SK-N-SH treated with all-trans-retinoic acid at 6 μM for 48 hours (cell line): ENCODE measurements at regions not wholly inside any gene's neighbourhood (a gene's known extent, or its start where the extent isn't known, plus 50 kb on each side); places are given as distances from the start of the nearest gene placed in this dataset.

Experiments
- ATAC-seq: fragments of 200-7000 bp; cut with Tn5 transposase; 3 replicates; pipeline ENCODE4 v1.9.1; 2020; ENCODE audit warnings: mild to moderate bottlenecking, moderate library complexity
- ARNTL ChIP-seq: fragments of 450-650 bp; formaldehyde crosslinking; IDR thresholded peaks from 2 replicates; pipeline ENCODE4 v1.5.0; 2020; ENCODE audit warnings: low read depth, mild to moderate bottlenecking, moderate library complexity, borderline replicate concordance
- BACH2 ChIP-seq: fragments of 250-450 bp; sonication (Bioruptor Pico); IDR thresholded peaks from 2 replicates; pipeline ENCODE4 v1.9.0; 2021; ENCODE audit warnings: mild to moderate bottlenecking, borderline replicate concordance
- CSDC2 ChIP-seq: fragments of 250-450 bp; sonication (Bioruptor Pico); IDR thresholded peaks from 2 replicates; pipeline ENCODE4 v1.5.0; 2020; ENCODE audit warnings: mild to moderate bottlenecking, moderate library complexity
- ESRRG ChIP-seq: fragments of 250-450 bp; sonication (Bioruptor Pico); IDR thresholded peaks from 2 replicates; pipeline ENCODE4 v1.6.1; 2021; ENCODE audit warnings: mild to moderate bottlenecking
- GLIS3 ChIP-seq: fragments of 250-450 bp; sonication (Bioruptor Pico); IDR thresholded peaks from 2 replicates; pipeline ENCODE4 v1.5.0; 2020; ENCODE audit warnings: mild to moderate bottlenecking, moderate library complexity
- ISL1 ChIP-seq: fragments of 250-450 bp; sonication (Bioruptor Pico); IDR thresholded peaks from 2 replicates; pipeline ENCODE4 v2.1.2; 2022; ENCODE audit warnings: mild to moderate bottlenecking, moderate library complexity
- OSR1 ChIP-seq: fragments of 250-450 bp; sonication (Bioruptor Pico); IDR thresholded peaks from 2 replicates; pipeline ENCODE4 v1.8.0; 2022; ENCODE audit warnings: moderate library complexity, mild to moderate bottlenecking, inconsistent platforms
- PPARA ChIP-seq: fragments of 250-450 bp; sonication (Bioruptor Pico); IDR thresholded peaks from 2 replicates; pipeline ENCODE4 v1.5.0; 2020; ENCODE audit warnings: mild to moderate bottlenecking, borderline replicate concordance
- RARB ChIP-seq: fragments of 250-450 bp; sonication (Bioruptor Pico); IDR thresholded peaks from 2 replicates; pipeline ENCODE4 v1.8.0; 2021; ENCODE audit warnings: mild to moderate bottlenecking, moderate library complexity
- SNAI2 ChIP-seq: fragments of 250-450 bp; sonication (Bioruptor Pico); IDR thresholded peaks from 2 replicates; pipeline ENCODE4 v1.5.0; 2020; ENCODE audit warnings: mild to moderate bottlenecking, moderate library complexity
- TCF4 ChIP-seq: fragments of 250-450 bp; sonication (Bioruptor Pico); IDR thresholded peaks from 2 replicates; pipeline ENCODE4 v1.8.0; 2021; ENCODE audit warnings: mild to moderate bottlenecking, moderate library complexity, borderline replicate concordance
- TSHZ2 ChIP-seq: fragments of 250-450 bp; sonication (Bioruptor Pico); IDR thresholded peaks from 2 replicates; pipeline ENCODE4 v1.5.0; 2020; ENCODE audit warnings: mild to moderate bottlenecking, moderate library complexity
- ZC3H10 ChIP-seq: fragments of 250-450 bp; sonication (Bioruptor Pico); IDR thresholded peaks from 2 replicates; pipeline ENCODE4 v1.5.1; 2021; ENCODE audit warnings: mild to moderate bottlenecking, moderate library complexity
- ZFP30 ChIP-seq: fragments of 450-650 bp; formaldehyde crosslinking; IDR thresholded peaks from 2 replicates; pipeline ENCODE4 v1.5.0; 2022; ENCODE audit warnings: mild to moderate bottlenecking, moderate library complexity
- ZNF565 ChIP-seq: fragments of 450-650 bp; formaldehyde crosslinking; conservative IDR thresholded peaks from 2 replicates; pipeline ENCODE4 v1.5.0; 2020; ENCODE audit warnings: low read depth, mild to moderate bottlenecking, moderate library complexity
- ZNF70 ChIP-seq: fragments of 450-650 bp; formaldehyde crosslinking; IDR thresholded peaks from 2 replicates; pipeline ENCODE4 v1.5.0; 2020; ENCODE audit warnings: mild to moderate bottlenecking, moderate library complexity
- TF ChIP-seq, protein P1 (sequence below): fragments of 250-450 bp; sonication (Bioruptor Pico); IDR thresholded peaks from 2 replicates; pipeline ENCODE4 v1.5.1; 2021; ENCODE audit warnings: mild to moderate bottlenecking, moderate library complexity

- no peak for ATAC-seq
- TF ChIP-seq ISL1 (CRISPR knock-in tag) (no peak), ZNF70 (CRISPR knock-in tag) (no peak), TSHZ2 (CRISPR knock-in tag) (no peak), SNAI2 (CRISPR knock-in tag) (no peak), TCF4 (CRISPR knock-in tag) (no peak), ZFP30 (CRISPR knock-in tag) (no peak), ZC3H10 (CRISPR knock-in tag) (no peak)
- TF ChIP-seq, protein P1, sequence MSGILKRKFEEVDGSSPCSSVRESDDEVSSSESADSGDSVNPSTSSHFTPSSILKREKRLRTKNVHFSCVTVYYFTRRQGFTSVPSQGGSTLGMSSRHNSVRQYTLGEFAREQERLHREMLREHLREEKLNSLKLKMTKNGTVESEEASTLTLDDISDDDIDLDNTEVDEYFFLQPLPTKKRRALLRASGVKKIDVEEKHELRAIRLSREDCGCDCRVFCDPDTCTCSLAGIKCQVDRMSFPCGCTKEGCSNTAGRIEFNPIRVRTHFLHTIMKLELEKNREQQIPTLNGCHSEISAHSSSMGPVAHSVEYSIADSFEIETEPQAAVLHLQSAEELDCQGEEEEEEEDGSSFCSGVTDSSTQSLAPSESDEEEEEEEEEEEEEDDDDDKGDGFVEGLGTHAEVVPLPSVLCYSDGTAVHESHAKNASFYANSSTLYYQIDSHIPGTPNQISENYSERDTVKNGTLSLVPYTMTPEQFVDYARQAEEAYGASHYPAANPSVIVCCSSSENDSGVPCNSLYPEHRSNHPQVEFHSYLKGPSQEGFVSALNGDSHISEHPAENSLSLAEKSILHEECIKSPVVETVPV (CRISPR knock-in tag), result no peak
These were observed 104.8 kb upstream of the ENPEP start for GRCh38 chr4:110371016-110371770.

DNA sequence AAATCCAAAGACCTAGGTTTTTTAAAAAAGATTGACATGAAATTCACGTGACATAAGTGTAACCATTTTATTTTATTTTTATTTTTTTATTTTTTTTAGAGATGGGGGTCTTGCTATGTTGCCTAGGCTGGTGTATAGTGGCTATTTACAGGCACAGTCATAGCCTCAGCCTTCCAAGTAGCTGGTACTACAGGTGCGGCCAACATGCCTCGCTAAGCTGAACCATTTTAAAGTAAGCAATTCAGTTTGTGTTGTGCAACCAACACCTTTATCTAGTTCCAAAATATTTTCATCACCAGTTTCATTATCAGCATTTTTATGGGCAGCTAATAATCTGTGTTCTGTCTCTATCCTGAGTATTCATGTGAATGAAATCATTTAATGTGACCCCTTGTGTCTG lies 107.5 kb upstream of the ENPEP start:
- no peak for TF ChIP-seq RARB (CRISPR knock-in tag)
- TF ChIP-seq PPARA (CRISPR knock-in tag), result no peak
- TF ChIP-seq OSR1 (CRISPR knock-in tag), result no peak
- no peak for TF ChIP-seq TSHZ2 (CRISPR knock-in tag)
- no peak for TF ChIP-seq SNAI2 (CRISPR knock-in tag)
- TF ChIP-seq BACH2 (CRISPR knock-in tag), result no peak
- no peak for TF ChIP-seq ESRRG
- no peak for TF ChIP-seq ZNF70 (CRISPR knock-in tag)
- TF ChIP-seq ZNF565 (CRISPR knock-in tag), result no peak
- TF ChIP-seq ARNTL, result no peak
- TF ChIP-seq GLIS3 (CRISPR knock-in tag), result no peak
- no peak for TF ChIP-seq TCF4 (CRISPR knock-in tag)
- no peak for TF ChIP-seq CSDC2 (CRISPR knock-in tag)
- TF ChIP-seq ZC3H10 (CRISPR knock-in tag), result no peak
- TF ChIP-seq ISL1 (CRISPR knock-in tag), result no peak
- TF ChIP-seq, protein P1 (CRISPR knock-in tag), result no peak
- ATAC-seq, result no peak

DNA sequence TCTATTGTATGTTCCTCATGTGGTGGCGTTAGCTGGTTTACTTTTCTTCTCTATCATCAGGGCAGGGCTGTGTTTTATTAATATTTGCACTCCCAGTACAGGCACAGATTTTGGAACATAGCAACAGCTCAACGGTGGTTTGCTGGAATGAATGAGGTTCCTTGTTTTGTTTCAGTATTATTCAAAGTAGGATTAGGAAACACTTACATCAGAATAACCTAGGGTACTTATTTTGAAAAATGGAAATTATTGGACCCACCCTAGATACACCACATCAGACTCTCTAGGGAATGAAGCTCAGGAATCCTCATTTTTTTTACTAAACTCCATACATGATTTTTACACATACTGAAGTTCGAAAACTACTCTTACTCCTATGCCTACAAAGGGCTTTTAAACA lies 108.8 kb upstream of the ENPEP start:
- ATAC-seq, result no peak
- TF ChIP-seq SNAI2 (CRISPR knock-in tag), result no peak

GRCh38 chr4:110365761-110366160 lies 110.2 kb upstream of the ENPEP start:
- no peak for TF ChIP-seq TSHZ2 (CRISPR knock-in tag)
- no peak for TF ChIP-seq ZNF565 (CRISPR knock-in tag)
- TF ChIP-seq ZFP30 (CRISPR knock-in tag), result no peak
- TF ChIP-seq, protein P1 (CRISPR knock-in tag), result no peak
- no peak for ATAC-seq
